Medulla oblongata (tissue), 1 donor: ENCODE measurements at regions not wholly inside any gene's neighbourhood (a gene's known extent, or its start where the extent isn't known, plus 50 kb on each side); places are given as distances from the start of the nearest gene placed in this dataset.
A peak's percentile ranks its signal among the peaks of the same experiment; 100 is the strongest.

Experiments used
- DNase-seq: peaks from one replicate; pipeline ENCODE4 v3.0.0-alpha.2; 2015; ENCODE audit errors: extremely low spot score

- no peak for DNase-seq
Observed at GRCh38 chr1:221192055-221192454, 312.8 kb downstream of the HLX start.

DNA sequence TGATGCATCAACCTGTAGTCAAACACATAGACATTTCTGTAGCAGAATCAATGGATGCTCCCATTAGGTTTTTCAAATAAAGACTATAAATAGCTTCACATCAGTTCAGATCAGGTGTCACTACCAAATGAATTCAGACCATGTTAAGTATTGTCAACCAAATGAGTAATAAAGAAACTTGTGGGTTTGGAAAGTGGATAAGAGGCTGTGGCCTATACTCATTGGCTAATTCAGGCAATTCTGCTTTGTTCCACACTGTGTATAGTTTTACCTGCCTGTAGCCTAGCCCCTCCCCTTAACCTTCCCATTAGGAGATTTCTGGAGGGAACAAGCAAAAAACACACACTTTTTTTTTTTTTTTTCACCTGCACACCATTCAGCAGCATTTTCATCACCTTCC is 321.2 kb downstream of the HLX start:
- no peak for DNase-seq

DNA sequence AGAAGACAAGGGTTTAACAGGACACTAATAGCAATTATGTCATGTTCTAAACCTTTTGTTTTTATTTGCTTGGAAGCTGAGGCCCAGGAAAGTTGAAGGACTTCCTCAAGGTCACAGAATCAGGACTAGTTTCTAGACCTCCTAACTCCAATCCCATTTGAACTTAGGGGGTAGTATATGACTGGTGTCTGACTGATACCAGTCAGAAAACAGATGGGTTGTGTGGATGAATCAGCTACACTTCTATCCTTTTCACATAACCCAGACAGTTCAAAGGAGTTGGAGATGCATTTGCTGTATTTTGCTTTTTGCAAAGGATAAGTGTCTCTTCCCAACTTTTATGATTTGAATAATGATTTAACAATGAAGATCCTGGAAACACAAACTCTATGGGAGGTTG is 322.5 kb downstream of the HLX start:
- no peak for DNase-seq

DNA sequence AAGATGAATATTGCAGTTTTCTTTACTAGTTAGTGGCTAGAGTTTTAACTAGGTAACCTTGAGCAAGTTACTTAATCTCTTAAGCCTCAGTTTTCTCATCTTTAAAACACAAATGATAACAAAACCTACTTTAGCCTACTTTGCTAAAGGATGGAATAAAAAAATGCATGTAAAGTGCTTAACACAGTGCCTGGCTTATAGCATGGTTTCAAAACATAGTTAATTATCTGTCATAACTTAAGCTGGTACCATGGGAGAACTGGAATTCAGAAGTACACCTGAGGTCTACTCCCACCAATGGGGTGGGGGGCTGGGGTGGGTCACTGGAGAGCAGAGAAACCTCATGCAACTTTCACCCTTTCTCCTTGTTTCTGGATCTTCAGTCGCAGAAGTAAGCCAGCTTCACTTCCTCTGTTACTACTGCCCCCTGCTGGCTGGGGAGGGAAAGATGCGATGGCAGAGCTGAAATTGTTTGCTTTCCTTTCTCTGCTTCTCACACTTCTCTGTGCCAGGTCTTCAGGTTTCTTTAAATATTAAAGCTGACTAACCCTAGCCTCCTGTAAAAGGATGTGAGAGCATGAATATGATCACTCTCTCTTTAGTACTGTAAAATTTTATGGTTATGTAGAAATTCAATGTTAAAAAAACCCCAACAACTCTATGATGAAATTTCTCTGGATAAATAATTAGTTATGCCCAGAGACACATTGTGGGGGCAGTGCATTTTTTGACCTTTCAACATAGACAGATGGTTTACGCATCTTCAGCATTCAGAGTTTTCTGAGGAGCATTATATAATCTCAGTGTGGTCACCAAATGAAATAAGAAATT is 324.2 kb downstream of the HLX start:
- DNase-seq = peak; percentile 90

DNA sequence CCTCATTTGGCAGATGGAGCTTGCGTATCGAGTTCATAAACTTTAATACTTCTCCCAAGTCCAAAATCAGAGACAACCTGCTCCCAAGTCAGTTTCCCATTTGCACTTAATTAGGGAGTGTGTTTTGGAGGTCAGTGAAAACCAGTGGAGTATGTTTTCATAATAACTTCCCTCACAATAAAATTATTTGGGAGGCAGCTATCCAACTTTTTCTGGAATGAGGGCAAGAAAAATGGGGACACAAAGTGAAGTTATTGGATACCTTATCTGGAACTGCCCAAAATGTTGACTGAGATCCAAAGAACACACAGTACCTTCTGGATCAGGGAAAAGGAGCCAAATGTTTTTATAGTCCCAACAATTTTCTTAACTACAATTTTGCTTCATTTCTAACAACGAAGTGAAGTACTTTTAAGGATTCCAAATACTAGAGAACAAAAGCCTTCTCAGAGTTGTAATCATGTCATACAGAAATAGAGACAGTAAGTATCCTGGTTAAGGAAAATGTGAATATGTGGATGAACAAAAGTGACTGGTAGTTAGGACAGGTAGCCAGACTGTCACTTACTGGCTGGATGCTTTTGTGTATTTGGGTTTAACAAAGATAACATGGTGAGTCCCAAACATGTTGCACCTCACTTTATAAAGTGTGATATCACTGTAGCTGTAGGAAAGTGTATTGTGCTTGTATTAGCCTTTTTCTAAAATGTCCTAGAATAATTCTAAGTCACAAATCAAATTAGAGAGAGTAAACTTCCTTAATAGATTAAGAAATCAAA is 325.0 kb downstream of the HLX start:
- DNase-seq = no peak

DNA sequence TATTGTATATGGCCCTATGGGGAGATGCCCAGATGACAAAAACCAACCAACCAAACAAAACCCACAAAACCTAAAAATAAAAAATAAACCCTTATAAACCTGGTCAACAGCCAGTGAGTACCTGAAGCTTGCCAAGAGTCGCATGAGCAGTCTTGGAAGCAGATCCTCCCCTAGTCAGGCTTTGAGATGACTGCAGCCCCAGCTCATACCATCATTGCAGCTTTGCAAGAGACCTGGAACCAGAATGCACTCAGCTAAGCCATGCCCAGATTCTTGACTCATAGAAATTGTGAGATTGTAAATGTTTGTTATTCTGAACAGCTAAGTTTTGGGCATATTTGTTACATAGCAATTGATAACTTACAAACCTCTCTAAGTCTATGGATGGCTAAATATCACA is 326.8 kb downstream of the HLX start:
- no peak for DNase-seq

- DNase-seq = no peak
Observed at GRCh38 chr1:221212926-221213325, 333.7 kb downstream of the HLX start.

GRCh38 chr1:221217029-221217428 is 337.8 kb downstream of the HLX start:
- DNase-seq = no peak

- no peak for DNase-seq
Observed at GRCh38 chr1:221223281-221223680, 344.0 kb downstream of the HLX start.

DNA sequence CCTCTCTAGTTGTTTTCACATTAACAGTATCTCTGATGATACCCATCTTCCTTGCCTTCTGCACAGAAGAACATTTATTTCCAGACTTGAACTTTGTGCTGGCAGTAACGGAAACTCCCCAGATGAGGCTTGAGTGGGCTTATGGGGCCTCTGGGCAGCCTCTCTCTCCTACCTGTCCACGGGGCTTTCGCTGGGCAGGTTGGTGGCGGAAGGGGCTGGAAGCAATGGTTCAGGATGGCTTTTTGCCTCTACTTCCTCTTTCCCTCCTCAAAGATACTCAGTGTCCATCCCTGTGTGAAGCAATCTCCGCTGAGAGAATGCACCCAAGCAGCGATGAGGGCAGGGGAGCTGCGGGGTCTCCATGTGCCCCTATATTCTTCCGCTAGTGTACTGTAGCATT is 348.2 kb downstream of the HLX start:
- DNase-seq = no peak

DNA sequence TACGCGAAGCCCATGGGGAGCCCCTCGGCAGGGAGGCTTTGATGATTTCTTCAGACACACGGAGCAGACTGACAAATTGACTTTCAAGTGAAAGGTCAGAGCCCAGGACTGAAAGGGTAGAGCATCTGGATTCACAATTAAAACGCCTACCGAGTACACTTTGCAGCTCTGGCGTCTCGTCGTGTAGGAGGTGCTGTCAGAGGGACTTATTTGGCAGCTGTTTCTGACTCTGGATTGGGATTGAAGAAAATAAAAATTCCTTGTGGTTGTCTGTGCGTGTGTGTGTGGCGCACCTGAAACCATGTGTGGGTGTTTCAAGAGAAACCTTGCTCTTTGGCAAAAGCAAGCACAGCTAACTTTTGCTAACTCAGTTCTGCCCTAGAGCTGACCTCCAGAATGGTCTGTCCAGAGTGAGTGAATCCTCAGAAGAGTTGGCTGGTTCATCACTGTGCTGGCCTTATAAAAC is 348.7 kb downstream of the HLX start:
- DNase-seq = no peak

- DNase-seq = no peak
Observed at GRCh38 chr1:221228594-221228993, 349.4 kb downstream of the HLX start.

- no peak for DNase-seq
Observed at GRCh38 chr1:221230605-221231004, 351.4 kb downstream of the HLX start.

DNA sequence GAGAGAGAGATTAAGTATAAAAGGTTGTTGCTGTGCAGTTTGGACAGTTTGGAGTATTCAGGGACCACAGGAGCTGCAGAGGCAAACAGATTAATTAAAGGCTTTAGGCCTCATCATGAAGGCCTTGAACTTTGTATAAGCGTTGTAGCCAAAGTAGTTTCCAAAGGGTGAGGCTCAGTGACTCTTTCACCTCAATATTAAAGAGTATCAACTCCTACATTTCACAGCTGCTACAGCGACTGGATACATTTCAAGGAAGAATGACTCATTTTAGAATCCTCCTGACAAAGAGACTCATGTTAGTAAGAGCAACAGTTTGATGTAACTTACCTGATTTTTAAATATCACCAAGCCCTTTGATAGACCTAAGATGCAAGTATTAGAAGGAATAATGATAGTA is 355.5 kb downstream of the HLX start:
- DNase-seq = no peak

DNA sequence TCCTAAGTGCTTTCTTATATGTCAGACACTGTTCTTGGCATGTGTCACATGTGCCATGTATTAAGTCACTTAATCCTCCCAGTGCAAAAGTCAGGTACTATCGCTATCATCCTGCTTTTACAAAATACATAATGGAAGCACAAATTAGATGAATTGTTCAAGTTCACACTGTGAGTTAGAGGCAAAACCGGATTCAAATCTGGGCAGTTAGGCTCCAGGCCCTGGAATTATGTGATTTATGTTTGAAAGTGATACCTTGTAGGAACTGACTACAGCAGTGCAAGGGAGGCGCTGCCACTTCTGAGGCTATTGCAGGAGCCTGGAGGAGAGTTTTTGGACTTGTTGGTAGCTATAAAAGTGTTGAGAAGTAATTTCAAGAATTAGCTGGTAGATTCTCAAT is 358.3 kb downstream of the HLX start:
- DNase-seq = no peak

DNA sequence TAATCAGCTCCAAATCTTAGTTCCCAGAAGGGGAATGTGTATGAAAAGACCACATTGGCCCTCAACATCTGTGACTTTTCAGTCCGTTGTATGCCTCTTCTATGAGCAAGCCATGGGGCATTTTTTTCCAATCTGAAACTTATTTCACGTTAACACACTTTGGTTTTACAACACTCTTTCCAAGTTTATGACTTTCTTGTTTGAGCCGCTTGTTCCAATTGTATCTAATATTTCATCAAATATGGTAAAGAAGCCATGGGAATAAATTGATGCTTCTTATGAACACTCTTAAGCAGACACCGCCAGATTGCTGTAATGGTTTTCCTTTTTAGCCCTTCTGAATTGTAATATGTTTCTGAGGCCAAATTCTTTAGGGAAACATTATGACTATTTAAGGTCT is 359.9 kb downstream of the HLX start:
- DNase-seq = no peak

DNA sequence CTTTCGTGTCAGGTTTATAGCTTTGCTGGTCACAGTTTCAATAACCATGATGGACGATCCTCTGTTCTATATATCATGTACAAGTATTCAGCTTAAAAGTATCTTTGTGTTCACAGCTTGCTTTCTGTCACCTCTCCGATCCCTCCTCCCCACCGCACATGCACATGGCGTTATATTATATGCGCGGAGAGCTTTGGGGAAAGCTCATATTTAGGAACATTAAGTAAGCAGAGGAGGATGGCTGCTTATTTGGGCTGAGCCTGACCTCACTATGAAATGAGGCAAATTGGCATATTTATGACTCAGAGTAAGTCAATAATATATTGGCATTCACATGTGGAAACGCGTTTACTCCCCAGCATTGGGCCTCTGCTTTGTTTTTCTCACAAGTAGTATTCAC is 360.5 kb downstream of the HLX start:
- DNase-seq = no peak

DNA sequence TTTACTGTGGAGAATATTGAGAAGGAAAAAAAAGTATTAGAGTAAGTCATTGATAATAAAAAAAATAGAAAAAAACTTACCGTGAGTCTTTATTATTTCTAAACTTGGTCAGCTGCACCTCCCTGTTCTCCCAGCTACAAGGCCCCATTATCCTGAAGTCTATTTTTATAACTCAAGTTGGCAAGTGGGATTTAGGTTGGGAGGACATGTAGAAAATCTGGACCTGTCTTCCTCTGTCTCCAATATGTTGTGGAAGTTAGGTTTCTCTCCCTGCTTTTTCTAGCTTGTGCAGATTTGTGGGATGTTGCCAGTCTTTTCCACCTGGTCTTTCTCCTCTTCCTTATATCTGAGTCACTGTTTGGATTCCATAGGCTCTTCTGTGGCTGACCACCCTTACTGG is 361.4 kb downstream of the HLX start:
- no peak for DNase-seq

DNA sequence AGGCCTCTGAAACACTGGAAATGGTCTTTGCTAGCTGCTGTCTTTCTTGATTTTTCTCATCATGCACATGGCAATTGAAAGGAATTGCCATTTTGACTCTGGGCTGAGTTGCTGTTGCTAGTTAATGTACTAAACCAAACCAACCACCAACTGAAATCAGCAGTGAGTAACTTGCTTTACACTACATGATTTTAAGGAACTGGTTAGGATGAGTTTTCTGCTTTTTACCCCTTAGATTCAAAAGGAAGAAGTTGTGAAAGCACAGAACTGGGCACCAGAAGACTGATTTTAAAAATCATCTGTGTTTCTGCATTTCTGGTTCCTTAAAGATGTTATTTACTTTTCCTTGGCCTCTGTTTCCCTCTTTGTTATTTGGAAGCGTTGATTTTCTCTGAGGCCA is 361.9 kb downstream of the HLX start:
- no peak for DNase-seq

GRCh38 chr1:221241592-221241991 is 362.3 kb downstream of the HLX start:
- DNase-seq = no peak

DNA sequence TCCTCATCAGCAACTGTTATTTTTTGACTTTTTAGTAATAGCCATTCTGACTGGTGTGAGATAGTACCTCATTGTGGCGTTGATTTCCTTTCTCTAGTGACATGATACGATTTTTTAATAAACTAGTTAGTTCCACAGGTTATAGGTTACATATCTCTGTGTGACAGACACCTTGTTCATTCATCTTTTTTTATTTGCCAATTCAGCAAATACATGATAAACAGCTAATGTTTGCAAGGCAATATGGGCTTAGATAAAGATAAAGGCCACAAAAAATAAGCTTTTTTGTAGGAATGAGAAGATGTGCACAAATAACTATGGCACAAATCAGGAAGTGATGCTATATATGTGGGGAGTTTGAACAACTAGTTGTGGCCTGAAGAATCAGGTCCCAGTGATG is 366.8 kb downstream of the HLX start:
- no peak for DNase-seq

GRCh38 chr1:221246628-221247415 is 367.6 kb downstream of the HLX start:
- DNase-seq = no peak
